ENCODE measurements at regions not wholly inside any gene's neighbourhood (a gene's known extent, or its start where the extent isn't known, plus 50 kb on each side); places are given as distances from the start of the nearest gene placed in this dataset.

GRCh38 chr18:67250776-67251424, 265.6 kb downstream of the DSEL start:
- TF ChIP-seq, protein P1, sequence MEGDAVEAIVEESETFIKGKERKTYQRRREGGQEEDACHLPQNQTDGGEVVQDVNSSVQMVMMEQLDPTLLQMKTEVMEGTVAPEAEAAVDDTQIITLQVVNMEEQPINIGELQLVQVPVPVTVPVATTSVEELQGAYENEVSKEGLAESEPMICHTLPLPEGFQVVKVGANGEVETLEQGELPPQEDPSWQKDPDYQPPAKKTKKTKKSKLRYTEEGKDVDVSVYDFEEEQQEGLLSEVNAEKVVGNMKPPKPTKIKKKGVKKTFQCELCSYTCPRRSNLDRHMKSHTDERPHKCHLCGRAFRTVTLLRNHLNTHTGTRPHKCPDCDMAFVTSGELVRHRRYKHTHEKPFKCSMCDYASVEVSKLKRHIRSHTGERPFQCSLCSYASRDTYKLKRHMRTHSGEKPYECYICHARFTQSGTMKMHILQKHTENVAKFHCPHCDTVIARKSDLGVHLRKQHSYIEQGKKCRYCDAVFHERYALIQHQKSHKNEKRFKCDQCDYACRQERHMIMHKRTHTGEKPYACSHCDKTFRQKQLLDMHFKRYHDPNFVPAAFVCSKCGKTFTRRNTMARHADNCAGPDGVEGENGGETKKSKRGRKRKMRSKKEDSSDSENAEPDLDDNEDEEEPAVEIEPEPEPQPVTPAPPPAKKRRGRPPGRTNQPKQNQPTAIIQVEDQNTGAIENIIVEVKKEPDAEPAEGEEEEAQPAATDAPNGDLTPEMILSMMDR (IDR thresholded peaks at IDR 0.05; ENCODE audit: poor library complexity): no peak
- TF ChIP-seq EZH2phosphoT487 (IDR thresholded peaks at IDR 0.05; ENCODE audit: low read depth, severe bottlenecking, unreplicated experiment) (no peak), EZH2 (IDR thresholded peaks at IDR 0.05; ENCODE audit: borderline replicate concordance) (no peak)

Measured in hepatocyte (in vitro differentiated cells).